GM23248 (cell line): ENCODE measurements at regions not wholly inside any gene's neighbourhood (a gene's known extent, or its start where the extent isn't known, plus 50 kb on each side); places are given as distances from the start of the nearest gene placed in this dataset.

ENCODE experiments used
- DNase-seq: peaks from one replicate; pipeline ENCODE4 v3.0.0-alpha.2; 2015
- H2AFZ ChIP-seq: fragments of 200-600 bp; sonication (generic); 2 replicates; pipeline ENCODE4 v1.6.1; 2016; ENCODE audit warnings: antibody characterized with exemption
- H3F3A ChIP-seq: fragments of 200-600 bp; sonication (generic); 2 replicates; pipeline ENCODE4 v1.6.1; 2016; ENCODE audit warnings: mild to moderate bottlenecking, antibody characterized with exemption, mixed run types; ENCODE audit not compliant: insufficient read depth
- H3K27ac ChIP-seq: fragments of 200-600 bp; sonication (generic); 2 replicates; pipeline ENCODE4 v1.5.1; 2016; ENCODE audit warnings: mild to moderate bottlenecking
- H3K27me3 ChIP-seq: fragments of 200-600 bp; sonication (generic); replicated peaks from 2 replicates; pipeline ENCODE4 v1.6.1; 2016; ENCODE audit warnings: mild to moderate bottlenecking; ENCODE audit not compliant: insufficient read depth
- H3K36me3 ChIP-seq: fragments of 200-600 bp; sonication (generic); 2 replicates; pipeline ENCODE4 v1.6.1; 2016; ENCODE audit warnings: low read depth, mild to moderate bottlenecking
- H3K4me1 ChIP-seq: fragments of 200-600 bp; sonication (generic); 2 replicates; pipeline ENCODE4 v1.6.1; 2016; ENCODE audit warnings: mild to moderate bottlenecking; ENCODE audit not compliant: insufficient read depth
- H3K4me2 ChIP-seq: fragments of 200-600 bp; sonication (generic); one replicate; pipeline ENCODE4 v1.6.1; 2016; ENCODE audit warnings: mild to moderate bottlenecking; ENCODE audit not compliant: unreplicated experiment
- H3K4me3 ChIP-seq: fragments of 200-600 bp; sonication (generic); 2 replicates; pipeline ENCODE4 v1.5.1; 2016; ENCODE audit warnings: mild to moderate bottlenecking
- H3K79me2 ChIP-seq: fragments of 200-600 bp; sonication (generic); 2 replicates; pipeline ENCODE4 v1.6.1; 2016; ENCODE audit warnings: mild to moderate bottlenecking; ENCODE audit not compliant: insufficient read depth
- H3K9ac ChIP-seq: fragments of 200-600 bp; sonication (generic); 2 replicates; pipeline ENCODE4 v1.6.1; 2016; ENCODE audit warnings: mild to moderate bottlenecking
- H3K9me2 ChIP-seq: fragments of 200-600 bp; sonication (generic); 2 replicates; pipeline ENCODE4 v1.6.1; 2016; ENCODE audit warnings: mixed run types, mild to moderate bottlenecking, moderate library complexity; ENCODE audit not compliant: insufficient read depth
- H3K9me3 ChIP-seq: fragments of 200-600 bp; sonication (generic); one replicate; pipeline ENCODE4 v1.6.1; 2017; ENCODE audit warnings: low read depth
- H4K20me1 ChIP-seq: fragments of 200-600 bp; sonication (generic); 2 replicates; pipeline ENCODE4 v1.6.0; 2016; ENCODE audit not compliant: insufficient read depth
- EZH2 ChIP-seq: fragments of 200-600 bp; sonication (generic); IDR thresholded peaks from 2 replicates; pipeline ENCODE4 v1.6.1; 2018; ENCODE audit warnings: antibody characterized with exemption, mild to moderate bottlenecking; ENCODE audit not compliant: insufficient read depth, poor library complexity, severe bottlenecking
- EZH2phosphoT487 ChIP-seq: fragments of 200-600 bp; sonication (generic); IDR thresholded peaks from 2 replicates; pipeline ENCODE4 v1.6.1; 2018; ENCODE audit warnings: antibody characterized with exemption, moderate library complexity, mild to moderate bottlenecking, low read depth; ENCODE audit not compliant: insufficient read depth
- WGBS, 2 experiments: methylation state at CpG; one replicate each; pipeline ENCODE4 v1.1.6; 2015 to 2017; ENCODE audit warnings: low lambda C conversion rate in 2 of 2, low coverage in 1 of 2; ENCODE audit errors: missing lambda C conversion rate in 2 of 2; 5-methylcytosine and 5-hydroxymethylcytosine counted together
- in situ Hi-C: fragments of 300-500 bp; cut with MboI; formaldehyde crosslinking; loops from 2 replicates; pipeline ENCODE4 v1.15.0; 2020

DNA sequence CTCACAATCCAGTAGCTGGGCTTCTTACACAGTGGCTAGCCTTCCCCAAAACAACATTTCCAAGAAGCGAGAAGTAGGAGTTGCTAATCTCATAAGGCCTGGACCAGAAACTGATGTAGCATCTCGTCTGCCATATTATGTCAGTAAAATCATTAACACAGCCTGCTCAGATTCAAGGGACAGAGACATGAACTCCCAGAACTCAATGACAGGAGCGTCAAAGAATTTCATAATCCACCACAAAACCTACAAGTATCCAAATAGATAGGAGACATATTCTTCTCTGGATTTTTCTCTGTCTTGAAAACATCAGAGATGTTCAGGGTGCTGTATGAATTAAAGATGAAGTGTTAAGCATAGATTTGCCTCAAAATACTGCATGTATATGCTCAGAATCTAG, 457.6 kb upstream of the ACTBL2 start:
- Histone ChIP-seq H3K79me2 (no peaks in the 10 kb centered on the region), H3K4me2 (no peak overlapping the region), H3K27ac (no peak overlapping the region), H3K36me3 (no peaks in the 10 kb centered on the region), H4K20me1 (no peaks in the 10 kb centered on the region), H3K27me3 (no peaks in the 10 kb centered on the region), H3K9me2 (no peaks in the 10 kb centered on the region), H3K4me3 (no peak overlapping the region), H3F3A (no peaks in the 10 kb centered on the region), H3K9me3 (no peaks in the 10 kb centered on the region), H3K9ac (no peak overlapping the region), H2AFZ (peak overlapping the region; percentile 42; the same call in 1 of the 2 replicates), H3K4me1 (0 out of 2 replicates have a peak, but pooled peaks cover 9% of the 10 kb centered on the region)
- no peak for TF ChIP-seq EZH2
- no peak for TF ChIP-seq EZH2phosphoT487
- in situ Hi-C loops = no loop called here
- 37 to 40% methylated on average over 3 of the region's 3 CpGs for WGBS, 2 experiments
- no peak for DNase-seq

DNA sequence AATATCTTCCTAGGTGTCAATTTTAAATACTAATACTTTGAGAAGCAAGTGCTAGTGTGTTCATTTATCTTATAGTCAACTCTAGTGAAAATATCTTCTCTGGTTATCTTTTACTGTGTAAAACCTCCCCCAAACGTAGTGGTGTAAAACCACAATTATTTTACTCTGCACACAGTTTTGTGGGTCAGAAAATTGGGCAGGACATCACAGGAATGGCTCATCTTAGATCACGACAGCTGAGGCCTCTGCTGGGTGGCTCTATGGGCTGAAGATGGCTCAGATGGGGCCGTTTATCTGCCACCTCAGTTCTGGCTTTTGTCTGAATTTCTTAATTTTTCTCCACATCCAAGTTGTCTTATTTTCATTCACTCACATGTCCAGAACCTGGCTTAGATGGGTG, 457.2 kb upstream of the ACTBL2 start:
- Histone ChIP-seq H3K36me3 (no peaks in the 10 kb centered on the region), H3K27me3 (no peaks in the 10 kb centered on the region), H3K9me3 (no peaks in the 10 kb centered on the region), H3K27ac (no peak overlapping the region), H3K4me2 (no peak overlapping the region), H3K4me3 (no peak overlapping the region), H3K9me2 (no peaks in the 10 kb centered on the region), H3K9ac (no peak overlapping the region), H3K4me1 (0 out of 2 replicates have a peak, but pooled peaks cover 9% of the 10 kb centered on the region), H3K79me2 (no peaks in the 10 kb centered on the region), H2AFZ (peak overlapping the region; percentile 42; the same call in 1 of the 2 replicates), H4K20me1 (no peaks in the 10 kb centered on the region), H3F3A (no peaks in the 10 kb centered on the region)
- in situ Hi-C loops = no loop called here
- TF ChIP-seq EZH2 = no peak
- WGBS, 2 experiments = 33 to 44% methylated on average over 3 of the region's 3 CpGs
- no peak for DNase-seq

GRCh38 chr5:57939335-57939734, 456.7 kb upstream of the ACTBL2 start:
- no peaks in the 10 kb centered on the region for H3K27me3 ChIP-seq
- DNase-seq = no peak
- H3K4me3 ChIP-seq = no peak overlapping the region
- H3K9me2 ChIP-seq = no peaks in the 10 kb centered on the region
- no peak overlapping the region for H3K27ac ChIP-seq
- in situ Hi-C loops = no loop called here
- 0 out of 2 replicates have a peak, but pooled peaks cover 9% of the 10 kb centered on the region for H3K4me1 ChIP-seq
- no peak overlapping the region for H2AFZ ChIP-seq
- H3K36me3 ChIP-seq = no peaks in the 10 kb centered on the region
- no peaks in the 10 kb centered on the region for H4K20me1 ChIP-seq
- no peaks in the 10 kb centered on the region for H3K9me3 ChIP-seq
- H3K9ac ChIP-seq = no peak overlapping the region
- H3K79me2 ChIP-seq = no peaks in the 10 kb centered on the region
- no peaks in the 10 kb centered on the region for H3F3A ChIP-seq
- H3K4me2 ChIP-seq = no peak overlapping the region
- TF ChIP-seq EZH2phosphoT487 (no peak), EZH2 (no peak)

DNA sequence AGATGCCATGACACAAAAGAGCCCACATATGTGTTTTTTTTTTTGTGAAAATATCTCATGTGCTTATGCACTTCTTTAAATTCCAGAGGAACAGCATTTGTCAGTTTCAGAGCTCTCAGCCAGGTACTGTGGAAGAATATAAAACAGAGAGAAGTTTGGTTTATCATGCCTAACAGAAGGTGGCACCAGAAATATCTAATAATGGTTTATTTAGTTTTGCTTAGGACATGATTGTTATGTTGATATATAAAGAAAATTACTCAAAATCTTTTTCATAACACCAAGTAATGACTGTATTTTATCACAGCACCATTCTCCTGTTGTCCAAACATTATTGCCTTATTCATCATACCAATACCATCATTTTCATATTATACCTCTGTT, 455.6 kb upstream of the ACTBL2 start:
- DNase-seq = no peak
- TF ChIP-seq EZH2phosphoT487 (no peak), EZH2 (no peak)
- H3K4me2 ChIP-seq = no peak overlapping the region
- H3K36me3 ChIP-seq = no peaks in the 10 kb centered on the region
- H3K4me3 ChIP-seq = no peak overlapping the region
- 0 out of 2 replicates have a peak, but pooled peaks cover 9% of the 10 kb centered on the region for H3K4me1 ChIP-seq
- no peak overlapping the region for H2AFZ ChIP-seq
- no peaks in the 10 kb centered on the region for H4K20me1 ChIP-seq
- no peak overlapping the region for H3K27ac ChIP-seq
- no peaks in the 10 kb centered on the region for H3K9me2 ChIP-seq
- no peaks in the 10 kb centered on the region for H3K9me3 ChIP-seq
- H3K79me2 ChIP-seq = no peaks in the 10 kb centered on the region
- no peaks in the 10 kb centered on the region for H3F3A ChIP-seq
- no peak overlapping the region for H3K9ac ChIP-seq
- in situ Hi-C loops = no loop called here
- H3K27me3 ChIP-seq = no peaks in the 10 kb centered on the region

DNA sequence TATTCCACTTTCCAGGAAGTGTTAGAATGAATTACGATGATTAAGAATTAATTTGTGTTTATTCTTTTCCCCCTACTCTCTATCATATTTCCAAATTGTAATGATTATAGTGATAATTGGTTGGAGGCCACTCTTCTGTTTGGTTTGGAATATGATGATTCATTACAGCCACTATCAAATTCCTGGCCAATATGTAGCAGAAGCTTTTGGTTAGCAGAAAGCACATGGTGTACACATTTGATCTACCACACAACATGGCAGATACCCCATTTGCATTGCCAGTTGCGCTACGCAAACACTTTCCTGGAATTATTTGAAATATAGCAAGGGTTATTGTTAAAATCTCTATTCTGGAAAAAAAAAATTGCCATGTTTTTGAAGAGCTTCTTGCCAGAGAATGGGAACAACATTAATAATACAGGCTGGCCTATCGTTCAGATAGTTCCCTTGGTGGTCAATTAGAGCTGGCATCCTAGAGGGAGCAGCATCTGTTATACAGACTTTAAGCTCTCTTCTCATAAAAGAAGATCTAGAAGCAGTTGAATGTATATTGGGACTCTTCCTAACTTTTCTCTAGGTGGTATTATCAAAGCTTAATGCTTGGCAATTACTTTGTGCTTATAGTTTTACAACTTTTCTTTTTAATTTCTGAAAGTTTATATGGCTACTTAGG, 455.0 kb upstream of the ACTBL2 start:
- Histone ChIP-seq H3F3A (no peaks in the 10 kb centered on the region), H3K4me1 (0 out of 2 replicates have a peak, but pooled peaks cover 9% of the 10 kb centered on the region), H2AFZ (no peak overlapping the region), H4K20me1 (no peaks in the 10 kb centered on the region), H3K4me3 (no peak overlapping the region), H3K27me3 (no peaks in the 10 kb centered on the region), H3K9me2 (no peaks in the 10 kb centered on the region), H3K9me3 (no peaks in the 10 kb centered on the region), H3K9ac (no peak overlapping the region), H3K27ac (no peak overlapping the region), H3K4me2 (no peak overlapping the region), H3K36me3 (no peaks in the 10 kb centered on the region), H3K79me2 (no peaks in the 10 kb centered on the region)
- WGBS, 2 experiments = 44 to 46% methylated on average over 4 of the region's 4 CpGs
- in situ Hi-C loops = no loop called here
- TF ChIP-seq EZH2phosphoT487 (no peak), EZH2 (no peak)
- DNase-seq = no peak
